Uterus (tissue), 2 donors: ENCODE measurements at regions not wholly inside any gene's neighbourhood (a gene's known extent, or its start where the extent isn't known, plus 50 kb on each side); places are given as distances from the start of the nearest gene placed in this dataset.

ENCODE experiments used
- POLR2A ChIP-seq, 2 donors: fragments of 450-650 bp; IDR thresholded peaks; one replicate each; pipeline ENCODE4 v1.6.1; 2016; ENCODE audit warnings: antibody characterized with exemption in 2 of 2, mild to moderate bottlenecking in 1 of 2, moderate library complexity in 1 of 2
- TF ChIP-seq, protein P1 (sequence below), 4 experiments: fragments of 200-600 bp in 2 of 4; fragments of 450-650 bp in 2 of 4; sonication (generic) in 2 of 4; IDR thresholded peaks; one replicate each; pipeline ENCODE4 v1.5.1; 2016 to 2019; ENCODE audit warnings: antibody characterized with exemption in 4 of 4, mild to moderate bottlenecking in 2 of 4, moderate library complexity in 1 of 4

DNA sequence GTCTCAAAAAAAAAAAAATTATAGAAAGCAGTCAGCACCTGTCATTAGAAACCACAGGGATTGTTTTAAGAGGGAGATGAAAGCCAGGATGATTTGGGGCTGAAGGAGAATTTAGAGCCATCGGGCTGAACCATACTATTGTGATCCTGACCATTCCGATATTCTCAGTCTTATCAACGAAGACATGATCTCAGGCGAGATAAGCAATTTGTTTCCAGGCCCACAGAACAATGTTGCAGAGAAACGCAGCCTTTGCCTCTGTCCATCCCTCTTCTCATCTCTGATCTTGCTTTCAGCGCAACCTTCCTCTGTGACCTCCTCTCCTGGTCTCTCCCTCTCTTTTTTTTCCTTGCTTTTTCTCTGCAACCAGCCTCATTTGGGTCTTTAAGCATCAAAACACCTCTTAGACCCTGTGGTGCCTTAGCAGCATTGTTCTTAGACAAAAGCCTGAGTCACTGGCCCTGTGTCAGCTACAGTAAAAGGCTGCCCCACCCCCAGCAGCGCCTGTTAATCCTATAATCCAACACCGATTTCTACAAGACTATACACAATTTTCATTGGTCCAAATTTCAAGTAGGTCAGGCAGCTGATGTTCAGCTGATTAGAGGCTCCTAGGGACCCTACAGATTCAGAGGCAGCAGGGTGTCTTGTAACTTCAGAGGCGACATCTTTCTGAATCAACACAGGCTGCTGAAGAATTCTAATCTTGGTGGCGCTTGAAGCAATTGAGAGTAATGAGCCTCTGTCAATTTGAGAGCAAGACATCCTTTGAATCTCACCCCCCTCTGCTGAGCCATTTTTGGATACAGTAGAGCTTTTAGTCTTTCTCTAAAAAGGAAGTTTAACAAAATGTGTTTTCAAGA, 206.0 kb downstream of the NCK2 start:
- TF ChIP-seq, protein P1, sequence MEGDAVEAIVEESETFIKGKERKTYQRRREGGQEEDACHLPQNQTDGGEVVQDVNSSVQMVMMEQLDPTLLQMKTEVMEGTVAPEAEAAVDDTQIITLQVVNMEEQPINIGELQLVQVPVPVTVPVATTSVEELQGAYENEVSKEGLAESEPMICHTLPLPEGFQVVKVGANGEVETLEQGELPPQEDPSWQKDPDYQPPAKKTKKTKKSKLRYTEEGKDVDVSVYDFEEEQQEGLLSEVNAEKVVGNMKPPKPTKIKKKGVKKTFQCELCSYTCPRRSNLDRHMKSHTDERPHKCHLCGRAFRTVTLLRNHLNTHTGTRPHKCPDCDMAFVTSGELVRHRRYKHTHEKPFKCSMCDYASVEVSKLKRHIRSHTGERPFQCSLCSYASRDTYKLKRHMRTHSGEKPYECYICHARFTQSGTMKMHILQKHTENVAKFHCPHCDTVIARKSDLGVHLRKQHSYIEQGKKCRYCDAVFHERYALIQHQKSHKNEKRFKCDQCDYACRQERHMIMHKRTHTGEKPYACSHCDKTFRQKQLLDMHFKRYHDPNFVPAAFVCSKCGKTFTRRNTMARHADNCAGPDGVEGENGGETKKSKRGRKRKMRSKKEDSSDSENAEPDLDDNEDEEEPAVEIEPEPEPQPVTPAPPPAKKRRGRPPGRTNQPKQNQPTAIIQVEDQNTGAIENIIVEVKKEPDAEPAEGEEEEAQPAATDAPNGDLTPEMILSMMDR (IDR thresholded peaks at IDR 0.05), result no peak
- no peak for TF ChIP-seq POLR2A (IDR thresholded peaks at IDR 0.05)
